ENCODE measurements at regions not wholly inside any gene's neighbourhood (a gene's known extent, or its start where the extent isn't known, plus 50 kb on each side); places are given as distances from the start of the nearest gene placed in this dataset.

- TF ChIP-seq POLR2A (IDR thresholded peaks at IDR 0.05) (no peak), CTCF (IDR thresholded peaks at IDR 0.05) (no peak)
- Histone ChIP-seq H3K9me3 (no peaks in the 10 kb centered on the region), H3K27me3 (no peaks in the 10 kb centered on the region), H3K4me3 (no peak overlapping the region), H3K4me1 (no peaks in the 10 kb centered on the region), H3K36me3 (no peaks in the 10 kb centered on the region), H3K27ac (no peak overlapping the region)
- intact Hi-C loops (cut with DNase I), result no loop called here
- DNase-seq, result no peak
These were observed 95.3 kb upstream of the RGPD4 start for GRCh38 chr2:107731435-107731834.

GRCh38 chr2:107735201-107735600 lies 91.5 kb upstream of the RGPD4 start:
- TF ChIP-seq POLR2A (IDR thresholded peaks at IDR 0.05) (no peak), CTCF (IDR thresholded peaks at IDR 0.05) (no peak)
- intact Hi-C loops (cut with DNase I), result no loop called here
- peaks cover 0 to 4% (median 0%) of the 10 kb centered on the region in 3 donors for H3K4me1 ChIP-seq
- no peaks in the 10 kb centered on the region for H3K36me3 ChIP-seq
- DNase-seq, result no peak
- no peak overlapping the region for H3K4me3 ChIP-seq
- no peaks in the 10 kb centered on the region for H3K27me3 ChIP-seq
- H3K27ac ChIP-seq, result no peak overlapping the region
- WGBS, 2 donors, result 83% methylated on average over 2 of the region's 2 CpGs
- no peaks in the 10 kb centered on the region for H3K9me3 ChIP-seq

- no peak overlapping the region for H3K4me3 ChIP-seq
- intact Hi-C loops (cut with DNase I), result no loop called here
- H3K9me3 ChIP-seq, result no peaks in the 10 kb centered on the region
- peaks cover 0 to 4% (median 0%) of the 10 kb centered on the region in 3 donors for H3K4me1 ChIP-seq
- H3K27ac ChIP-seq, result no peak overlapping the region
- H3K36me3 ChIP-seq, result no peaks in the 10 kb centered on the region
- TF ChIP-seq CTCF (IDR thresholded peaks at IDR 0.05) (no peak), POLR2A (IDR thresholded peaks at IDR 0.05) (no peak)
- DNase-seq, result no peak
- H3K27me3 ChIP-seq, result no peaks in the 10 kb centered on the region
These were observed 88.9 kb upstream of the RGPD4 start for GRCh38 chr2:107737756-107738155.

GRCh38 chr2:107738266-107738665 lies 88.4 kb upstream of the RGPD4 start:
- Histone ChIP-seq H3K36me3 (no peaks in the 10 kb centered on the region), H3K27me3 (no peaks in the 10 kb centered on the region), H3K4me3 (no peak overlapping the region), H3K9me3 (no peaks in the 10 kb centered on the region), H3K27ac (no peak overlapping the region), H3K4me1 (peaks cover 0 to 4% (median 0%) of the 10 kb centered on the region in 3 donors)
- 36 to 38% methylated on average over 4 of the region's 4 CpGs for WGBS, 2 donors
- TF ChIP-seq CTCF (IDR thresholded peaks at IDR 0.05), result no peak
- no peak for TF ChIP-seq POLR2A (IDR thresholded peaks at IDR 0.05)
- intact Hi-C loops (cut with DNase I), result no loop called here
- DNase-seq, result no peak

GRCh38 chr2:107740300-107740699 lies 86.4 kb upstream of the RGPD4 start:
- Histone ChIP-seq H3K27ac (no peak overlapping the region), H3K4me1 (peaks cover 0 to 4% (median 0%) of the 10 kb centered on the region in 3 donors), H3K4me3 (no peak overlapping the region), H3K27me3 (no peaks in the 10 kb centered on the region), H3K36me3 (no peaks in the 10 kb centered on the region), H3K9me3 (no peaks in the 10 kb centered on the region)
- no peak for TF ChIP-seq CTCF (IDR thresholded peaks at IDR 0.05)
- no peak for TF ChIP-seq POLR2A (IDR thresholded peaks at IDR 0.05)
- no peak for DNase-seq
- intact Hi-C loops (cut with DNase I), result no loop called here
- WGBS, 2 donors, result 48 to 63% methylated on average over 2 of the region's 2 CpGs

Data from esophagus squamous epithelium (tissue), 5 donors.